ENCODE measurements at regions not wholly inside any gene's neighbourhood (a gene's known extent, or its start where the extent isn't known, plus 50 kb on each side); places are given as distances from the start of the nearest gene placed in this dataset.

GRCh38 chr15:31488437-31489204 lies 162.0 kb downstream of the KLF13 start:
- no peaks in the 10 kb centered on the region for H3K9me3 ChIP-seq (ENCODE audit: control insufficient read depth, insufficient read depth, low read depth, low read length)
- ChIA-PET CTCF (interaction anchor here (0.6 to 2.6 kb wide), 22 partner anchors 9 to 630 kb away, joined by 3 to 26 read pairs (median 4); no protein-coding TSS in a partner anchor), POLR2A (no interaction called here)
- TF ChIP-seq ZNF24 (tag by site-specific recombination; IDR thresholded peaks at IDR 0.05) = no peak
- no peak for TF ChIP-seq ZNF416 (tag by site-specific recombination; IDR thresholded peaks at IDR 0.05)
- TF ChIP-seq ZNF514 (tag by site-specific recombination; IDR thresholded peaks at IDR 0.05) = no peak
- TF ChIP-seq ZNF654 (tag by site-specific recombination; IDR thresholded peaks at IDR 0.05; ENCODE audit: low read depth) = peak; percentile 68
- no peak for TF ChIP-seq HIC1 (tag by site-specific recombination; IDR thresholded peaks at IDR 0.05)
- no peak for TF ChIP-seq PRDM4 (tag by site-specific recombination; IDR thresholded peaks at IDR 0.05)
- TF ChIP-seq ZNF221 (tag by site-specific recombination; IDR thresholded peaks at IDR 0.05; ENCODE audit: borderline replicate concordance) = no peak
- no peak for TF ChIP-seq ZNF548 (tag by site-specific recombination; IDR thresholded peaks at IDR 0.05)
- TF ChIP-seq ZFHX2 (tag by site-specific recombination; conservative IDR thresholded peaks at IDR 0.05) = peak; percentile 65
- TF ChIP-seq ZNF513 (tag by site-specific recombination; IDR thresholded peaks at IDR 0.05) = no peak
- 0 out of 2 replicates have a peak, but pooled peaks have one; percentile 15 for TF ChIP-seq EGR2 (tag by site-specific recombination; IDR thresholded peaks at IDR 0.05; ENCODE audit: low read depth)
- no peak for TF ChIP-seq ZNF248 (tag by site-specific recombination; IDR thresholded peaks at IDR 0.05)
- 0 out of 2 replicates have a peak, but pooled peaks have one; percentile 26 for TF ChIP-seq ZBTB10 (tag by site-specific recombination; IDR thresholded peaks at IDR 0.05)
- TF ChIP-seq MYNN (tag by site-specific recombination; IDR thresholded peaks at IDR 0.05; ENCODE audit: borderline replicate concordance) = no peak
- no peak for TF ChIP-seq ZNF23 (tag by site-specific recombination; IDR thresholded peaks at IDR 0.05; ENCODE audit: borderline replicate concordance)
- no peak for TF ChIP-seq SP7 (tag by site-specific recombination; IDR thresholded peaks at IDR 0.05)
- no peak for TF ChIP-seq ZNF558 (tag by site-specific recombination; IDR thresholded peaks at IDR 0.05)
- TF ChIP-seq ZNF274 (IDR thresholded peaks at IDR 0.05; ENCODE audit: low read length) = no peak
- no peak for TF ChIP-seq ZNF274 (tag by site-specific recombination; IDR thresholded peaks at IDR 0.05; ENCODE audit: borderline replicate concordance)
- TF ChIP-seq KLF1 (tag by site-specific recombination; IDR thresholded peaks at IDR 0.05) = peak; percentile 57
- TF ChIP-seq CTCF (tag by site-specific recombination; IDR thresholded peaks at IDR 0.05) = peak; percentile 35; the same call in 1 of the 2 replicates
- TF ChIP-seq ZNF747 (tag by site-specific recombination; IDR thresholded peaks at IDR 0.05) = no peak
- H3K27ac ChIP-seq (ENCODE audit: extremely low read depth, low read depth, low read length) = no peak overlapping the region
- H3K4me1 ChIP-seq (ENCODE audit: control insufficient read depth, insufficient read depth, low read length) = no peaks in the 10 kb centered on the region
- H3K36me3 ChIP-seq (ENCODE audit: control insufficient read depth in 2 of 2, insufficient read depth in 1 of 2, low read length in 2 of 2) = no peaks in the 10 kb centered on the region
- H3K4me3 ChIP-seq (ENCODE audit: low read depth, low read length) = no peak overlapping the region

Measured in HEK293 (cell line).